Keratinocyte (primary cell): ENCODE measurements at regions not wholly inside any gene's neighbourhood (a gene's known extent, or its start where the extent isn't known, plus 50 kb on each side); places are given as distances from the start of the nearest gene placed in this dataset.

Experiments
- DNase-seq: peaks from one replicate; pipeline ENCODE4 v3.0.0-alpha.2; 2011; ENCODE audit warnings: low read depth, missing footprints, low spot score
- FAIRE-seq: peaks from 2 replicates; lab custom pipeline; 2011; peaks lifted over from hg19 to GRCh38; lab: Jason Lieb, UNC
- H2AFZ ChIP-seq: 2 replicates; pipeline ENCODE4 v1.6.0; 2012; ENCODE audit warnings: low read length, control low read depth, inconsistent platforms; ENCODE audit not compliant: control insufficient read depth
- H3K27ac ChIP-seq: 2 replicates; pipeline ENCODE4 v1.5.1; 2011; ENCODE audit warnings: low read length; ENCODE audit not compliant: control insufficient read depth, insufficient read depth
- H3K27me3 ChIP-seq: 3 replicates; pipeline ENCODE4 v1.6.0; 2011; ENCODE audit warnings: low read length; ENCODE audit not compliant: control insufficient read depth, insufficient read depth; ENCODE audit errors: extremely low read depth
- H3K36me3 ChIP-seq, 2 experiments: 2 replicates in 1 of 2; 3 replicates in 1 of 2; pipeline ENCODE4 v1.5.1; 2011; ENCODE audit warnings: low read length in 2 of 2, mild to moderate bottlenecking in 1 of 2; ENCODE audit not compliant: control insufficient read depth in 2 of 2, insufficient read depth in 2 of 2; ENCODE audit errors: extremely low read depth in 1 of 2
- H3K4me1 ChIP-seq: 3 replicates; pipeline ENCODE4 v1.5.1; 2011; ENCODE audit warnings: low read length; ENCODE audit not compliant: control insufficient read depth, insufficient read depth; ENCODE audit errors: extremely low read depth
- H3K4me2 ChIP-seq: 3 replicates; pipeline ENCODE4 v1.6.0; 2011; ENCODE audit warnings: low read depth, low read length; ENCODE audit not compliant: control insufficient read depth, insufficient read depth; ENCODE audit errors: extremely low read depth
- H3K4me3 ChIP-seq, 3 experiments: fragments of 200-600 bp in 1 of 3; sonication (generic) in 1 of 3; 2 replicates in 2 of 3; 3 replicates in 1 of 3; pipeline ENCODE4 v1.5.1; 2011 to 2016; ENCODE audit warnings: low read length in 3 of 3, mild to moderate bottlenecking in 3 of 3, control low read depth in 2 of 3, inconsistent platforms in 1 of 3, low read depth in 1 of 3, mixed read lengths in 1 of 3, mixed run types in 1 of 3, moderate library complexity in 1 of 3; ENCODE audit not compliant: control insufficient read depth in 2 of 3, insufficient read depth in 2 of 3; ENCODE audit errors: extremely low read depth in 1 of 3
- H3K79me2 ChIP-seq: 2 replicates; pipeline ENCODE4 v1.6.0; 2012; ENCODE audit warnings: low read length; ENCODE audit not compliant: control insufficient read depth, insufficient read depth
- H3K9ac ChIP-seq: 3 replicates; pipeline ENCODE4 v1.6.0; 2011; ENCODE audit warnings: low read length; ENCODE audit not compliant: control insufficient read depth, insufficient read depth; ENCODE audit errors: extremely low read depth
- H3K9me1 ChIP-seq: 3 replicates; pipeline ENCODE4 v1.6.0; 2011; ENCODE audit warnings: low read length; ENCODE audit not compliant: control insufficient read depth, insufficient read depth; ENCODE audit errors: extremely low read depth
- H3K9me3 ChIP-seq: 2 replicates; pipeline ENCODE4 v1.5.1; 2012; ENCODE audit warnings: low read depth, low read length; ENCODE audit not compliant: control insufficient read depth
- H4K20me1 ChIP-seq: 3 replicates; pipeline ENCODE4 v1.6.0; 2011; ENCODE audit warnings: low read length; ENCODE audit not compliant: control insufficient read depth, insufficient read depth; ENCODE audit errors: extremely low read depth
- CTCF ChIP-seq, 3 experiments: IDR thresholded peaks in 1 of 3; conservative IDR thresholded peaks in 1 of 3; optimal IDR thresholded peaks in 1 of 3; 2 replicates in 2 of 3; 3 replicates in 1 of 3; pipeline versions ENCODE3 to v1.5.1; 2011; ENCODE audit warnings: low read length in 3 of 3, mild to moderate bottlenecking in 3 of 3, moderate library complexity in 2 of 3, control low read depth in 1 of 3, inconsistent platforms in 1 of 3; ENCODE audit not compliant: insufficient read depth in 2 of 3; ENCODE audit errors: extremely low read depth in 1 of 3
- EZH2 ChIP-seq: IDR thresholded peaks from one replicate; pipeline ENCODE4 v1.6.1; 2012; ENCODE audit warnings: inconsistent platforms, mild to moderate bottlenecking, low read length, moderate library complexity
- dilution Hi-C: fragments of 300-500 bp; cut with MboI; formaldehyde crosslinking; loops from one replicate; pipeline ENCODE4 v1.7.0; 2020; ENCODE audit warnings: low sequenced_read_pairs; ENCODE audit not compliant: extremely low pct_ligation_motif_present

GRCh38 chr20:24766826-24767622, 182.0 kb upstream of the CST7 start:
- TF ChIP-seq EZH2 (no peak), CTCF (optimal IDR thresholded peaks at IDR 0.05 in 1 of 3, IDR thresholded peaks at IDR 0.05 in 1 of 3, conservative IDR thresholded peaks at IDR 0.05 in 1 of 3; ENCODE audit: extremely low read depth in 1 of 3, insufficient read depth in 2 of 3, low read length in 3 of 3) (no peak)
- no peak overlapping the region for H2AFZ ChIP-seq
- no peaks in the 10 kb centered on the region for H3K9me1 ChIP-seq
- H3K4me2 ChIP-seq: no peak overlapping the region
- no peaks in the 10 kb centered on the region for H3K4me1 ChIP-seq
- H3K4me3 ChIP-seq: no peak overlapping the region
- DNase-seq (peak; percentile 28), FAIRE-seq (no peak)
- no peak overlapping the region for H3K27ac ChIP-seq
- no peaks in the 10 kb centered on the region for H3K36me3 ChIP-seq
- dilution Hi-C loops: no loop called here
- no peaks in the 10 kb centered on the region for H4K20me1 ChIP-seq
- no peak overlapping the region for H3K9ac ChIP-seq
- no peaks in the 10 kb centered on the region for H3K79me2 ChIP-seq
- H3K9me3 ChIP-seq: no peaks in the 10 kb centered on the region
- no peaks in the 10 kb centered on the region for H3K27me3 ChIP-seq

DNA sequence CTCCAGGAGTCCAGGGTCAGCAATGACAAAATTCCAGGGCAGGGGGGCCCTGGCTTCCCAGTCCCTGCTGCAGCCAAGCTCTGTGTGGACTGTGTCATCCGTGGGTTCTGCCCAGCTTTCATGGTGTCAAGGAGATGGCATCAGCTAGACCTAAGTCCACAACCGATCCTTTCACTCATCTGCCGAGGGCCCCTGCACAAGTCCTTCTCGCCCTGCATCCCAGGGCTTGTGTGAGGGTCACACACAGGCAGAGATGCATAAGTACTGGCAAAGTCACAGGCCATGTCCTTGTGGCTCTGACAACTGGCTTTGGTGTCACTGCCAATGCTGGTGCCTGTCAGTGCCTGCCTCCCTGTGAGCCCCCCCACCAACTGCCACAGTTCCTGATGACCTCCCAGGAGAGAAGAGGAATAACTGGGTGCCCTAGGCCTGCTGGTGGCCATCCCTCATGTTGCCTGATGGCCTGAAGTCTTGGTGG, 181.4 kb upstream of the CST7 start:
- no peak overlapping the region for H3K27ac ChIP-seq
- no peak for TF ChIP-seq EZH2
- no peak for TF ChIP-seq CTCF (optimal IDR thresholded peaks at IDR 0.05 in 1 of 3, IDR thresholded peaks at IDR 0.05 in 1 of 3, conservative IDR thresholded peaks at IDR 0.05 in 1 of 3; ENCODE audit: extremely low read depth in 1 of 3, insufficient read depth in 2 of 3, low read length in 3 of 3)
- H3K9me3 ChIP-seq: no peaks in the 10 kb centered on the region
- DNase-seq (no peak), FAIRE-seq (no peak)
- no peaks in the 10 kb centered on the region for H3K36me3 ChIP-seq
- H3K9me1 ChIP-seq: no peaks in the 10 kb centered on the region
- H3K4me2 ChIP-seq: no peak overlapping the region
- H3K4me1 ChIP-seq: no peaks in the 10 kb centered on the region
- H4K20me1 ChIP-seq: no peaks in the 10 kb centered on the region
- H3K9ac ChIP-seq: no peak overlapping the region
- dilution Hi-C loops: no loop called here
- no peaks in the 10 kb centered on the region for H3K27me3 ChIP-seq
- H3K79me2 ChIP-seq: no peaks in the 10 kb centered on the region
- no peak overlapping the region for H3K4me3 ChIP-seq
- H2AFZ ChIP-seq: no peak overlapping the region
